Neural cell (in vitro differentiated cells): ENCODE measurements at regions not wholly inside any gene's neighbourhood (a gene's known extent, or its start where the extent isn't known, plus 50 kb on each side); places are given as distances from the start of the nearest gene placed in this dataset.

ENCODE experiments used
- H2AFZ ChIP-seq: fragments of 200-600, 300-800 bp; sonication (generic), shearing (Covaris generic); 2 replicates; pipeline ENCODE4 v1.6.0; 2014; ENCODE audit warnings: low read depth, mild to moderate bottlenecking, antibody characterized with exemption, low read length, moderate library complexity
- H3F3A ChIP-seq: fragments of 200-600 bp; shearing (Covaris generic); 2 replicates; pipeline ENCODE4 v1.6.1; 2016; ENCODE audit warnings: mild to moderate bottlenecking, moderate library complexity, mixed read lengths, antibody characterized with exemption, low read length; ENCODE audit not compliant: insufficient read depth, poor library complexity, severe bottlenecking
- H3K27ac ChIP-seq: fragments of 200-600, 300-800 bp; sonication (generic), shearing (Covaris generic); 2 replicates; pipeline ENCODE4 v1.5.1; 2014; ENCODE audit warnings: mild to moderate bottlenecking, low read length, moderate library complexity
- H3K27me3 ChIP-seq: fragments of 300-800, 200-600 bp; sonication (generic), shearing (Covaris generic); 2 replicates; pipeline ENCODE4 v1.6.0; 2014; ENCODE audit warnings: mild to moderate bottlenecking, low read depth, low read length, moderate library complexity; ENCODE audit not compliant: insufficient read depth
- H3K36me3 ChIP-seq: fragments of 300-800, 200-600 bp; sonication (generic), shearing (Covaris generic); 2 replicates; pipeline ENCODE4 v1.5.1; 2014; ENCODE audit warnings: mild to moderate bottlenecking, antibody characterized with exemption, low read length, moderate library complexity; ENCODE audit not compliant: insufficient read depth
- H3K4me2 ChIP-seq: fragments of 300-800, 200-600 bp; sonication (generic), shearing (Covaris generic); 2 replicates; pipeline ENCODE4 v1.6.0; 2014; ENCODE audit warnings: mild to moderate bottlenecking, low read length
- H3K4me3 ChIP-seq: fragments of 300-800, 200-600 bp; sonication (generic), shearing (Covaris generic); 2 replicates; pipeline ENCODE4 v1.5.1; 2014; ENCODE audit warnings: mild to moderate bottlenecking, low read length, moderate library complexity
- H3K79me2 ChIP-seq: fragments of 200-600 bp; shearing (Covaris generic); replicated peaks from 2 replicates; pipeline ENCODE4 v1.6.0; 2014; ENCODE audit warnings: mild to moderate bottlenecking, low read length, moderate library complexity; ENCODE audit not compliant: insufficient read depth
- H3K9ac ChIP-seq: fragments of 300-800, 200-600 bp; sonication (generic), shearing (Covaris generic); 2 replicates; pipeline ENCODE4 v1.6.1; 2016; ENCODE audit warnings: mild to moderate bottlenecking, low read length, mixed read lengths
- H3K9me2 ChIP-seq: fragments of 200-600 bp; shearing (Covaris generic); 2 replicates; pipeline ENCODE4 v1.6.1; 2016; ENCODE audit warnings: mild to moderate bottlenecking, low read length, mixed read lengths; ENCODE audit not compliant: insufficient read depth
- H3K9me3 ChIP-seq: fragments of 200-600, 300-800 bp; sonication (generic), shearing (Covaris generic); 2 replicates; pipeline ENCODE4 v1.6.1; 2016; ENCODE audit warnings: mild to moderate bottlenecking, mixed run types, low read length, moderate library complexity, mixed read lengths
- H4K20me1 ChIP-seq: fragments of 200-600 bp; shearing (Covaris generic); 2 replicates; pipeline ENCODE4 v1.6.1; 2016; ENCODE audit warnings: mild to moderate bottlenecking, mixed run types; ENCODE audit not compliant: insufficient read depth
- CTCF ChIP-seq: fragments of 450-650 bp; IDR thresholded peaks from 2 replicates; pipeline ENCODE4 v1.5.1; 2014; ENCODE audit warnings: antibody characterized with exemption, mild to moderate bottlenecking, moderate library complexity; ENCODE audit not compliant: poor library complexity, severe bottlenecking
- EP300 ChIP-seq: fragments of 450-650 bp; conservative IDR thresholded peaks from 2 replicates; pipeline ENCODE4 v1.6.1; 2014; ENCODE audit warnings: antibody characterized with exemption, mild to moderate bottlenecking, moderate library complexity; ENCODE audit not compliant: poor library complexity, severe bottlenecking
- EZH2 ChIP-seq: fragments of 200-600, 300-800 bp; shearing (Covaris generic), sonication (generic); IDR thresholded peaks from 2 replicates; pipeline ENCODE4 v1.6.1; 2014; ENCODE audit warnings: antibody characterized with exemption, low read length, borderline replicate concordance, mild to moderate bottlenecking; ENCODE audit not compliant: insufficient read depth, poor library complexity, severe bottlenecking
- MXI1 ChIP-seq: fragments of 450-650 bp; conservative IDR thresholded peaks from 2 replicates; pipeline ENCODE4 v1.6.1; 2014; ENCODE audit warnings: antibody characterized with exemption, mild to moderate bottlenecking; ENCODE audit not compliant: poor library complexity, severe bottlenecking
- POLR2AphosphoS5 ChIP-seq: IDR thresholded peaks from 2 replicates; pipeline ENCODE4 v1.6.1; 2012
- RAD21 ChIP-seq: fragments of 450-650 bp; conservative IDR thresholded peaks from 2 replicates; pipeline ENCODE4 v1.6.1; 2014; ENCODE audit warnings: antibody characterized with exemption, mild to moderate bottlenecking, moderate library complexity
- REST ChIP-seq: IDR thresholded peaks from 2 replicates; pipeline ENCODE4 v1.6.1; 2012; ENCODE audit warnings: borderline replicate concordance
- SMC3 ChIP-seq: fragments of 450-650 bp; conservative IDR thresholded peaks from 2 replicates; pipeline ENCODE4 v1.6.1; 2014; ENCODE audit warnings: antibody characterized with exemption, mild to moderate bottlenecking, moderate library complexity; ENCODE audit not compliant: poor library complexity
- TAF1 ChIP-seq: IDR thresholded peaks from 2 replicates; pipeline ENCODE4 v1.6.1; 2012; ENCODE audit warnings: low read depth

GRCh38 chr11:134541355-134541754 lies 129.3 kb upstream of the B3GAT1 start:
- Histone ChIP-seq H3K79me2 (no peaks in the 10 kb centered on the region), H4K20me1 (no peaks in the 10 kb centered on the region), H3K4me2 (no peak overlapping the region), H3K9me2 (no peaks in the 10 kb centered on the region), H3K9ac (no peak overlapping the region), H3K36me3 (no peaks in the 10 kb centered on the region), H2AFZ (no peak overlapping the region), H3K4me3 (no peak overlapping the region), H3K27me3 (no peaks in the 10 kb centered on the region), H3K27ac (no peak overlapping the region), H3K9me3 (no peaks in the 10 kb centered on the region), H3F3A (no peaks in the 10 kb centered on the region)
- no peak for TF ChIP-seq RAD21
- no peak for TF ChIP-seq CTCF
- TF ChIP-seq REST: no peak
- no peak for TF ChIP-seq EZH2
- no peak for TF ChIP-seq EP300
- TF ChIP-seq POLR2AphosphoS5: no peak
- TF ChIP-seq MXI1: no peak
- no peak for TF ChIP-seq TAF1
- TF ChIP-seq SMC3: no peak

GRCh38 chr11:134539285-134539684 lies 127.2 kb upstream of the B3GAT1 start:
- Histone ChIP-seq H3K9me3 (no peaks in the 10 kb centered on the region), H3K4me3 (no peak overlapping the region), H3K27ac (no peak overlapping the region), H3K9me2 (no peaks in the 10 kb centered on the region), H2AFZ (no peak overlapping the region), H3K4me2 (no peak overlapping the region), H3K27me3 (no peaks in the 10 kb centered on the region), H3K36me3 (no peaks in the 10 kb centered on the region), H3F3A (no peaks in the 10 kb centered on the region), H4K20me1 (no peaks in the 10 kb centered on the region), H3K79me2 (no peaks in the 10 kb centered on the region), H3K9ac (no peak overlapping the region)
- TF ChIP-seq POLR2AphosphoS5 (no peak), CTCF (no peak), SMC3 (no peak), REST (no peak), EZH2 (no peak), TAF1 (no peak), RAD21 (no peak), MXI1 (no peak)
